ENCODE measurements at regions not wholly inside any gene's neighbourhood (a gene's known extent, or its start where the extent isn't known, plus 50 kb on each side); places are given as distances from the start of the nearest gene placed in this dataset.
"Not testable (repeated sequence)": the region's sequence is repeated elsewhere in the genome, so short reads cannot be mapped to it uniquely, and the experiment has no call there.

DNA sequence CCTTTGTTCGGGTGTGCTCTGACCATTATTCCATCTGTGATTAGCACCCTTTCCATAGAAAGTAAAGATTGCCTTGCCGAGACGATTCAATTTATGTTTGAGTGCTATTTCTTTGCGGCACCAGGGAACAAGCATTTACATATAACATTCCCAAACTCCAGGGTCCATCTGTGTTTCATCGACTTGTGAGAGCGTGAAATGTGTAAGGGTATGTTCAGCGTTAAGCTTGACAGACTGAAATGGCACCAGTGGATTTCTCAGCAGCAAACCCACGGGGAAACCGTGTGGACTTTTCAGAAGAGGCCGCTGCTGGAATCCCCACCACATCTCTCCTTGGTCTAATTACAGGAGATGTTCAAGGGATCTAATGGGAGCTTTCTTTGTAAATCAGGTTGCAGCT is 270.5 kb downstream of the TCERG1L start:
- DNase-seq, result no peak

DNA sequence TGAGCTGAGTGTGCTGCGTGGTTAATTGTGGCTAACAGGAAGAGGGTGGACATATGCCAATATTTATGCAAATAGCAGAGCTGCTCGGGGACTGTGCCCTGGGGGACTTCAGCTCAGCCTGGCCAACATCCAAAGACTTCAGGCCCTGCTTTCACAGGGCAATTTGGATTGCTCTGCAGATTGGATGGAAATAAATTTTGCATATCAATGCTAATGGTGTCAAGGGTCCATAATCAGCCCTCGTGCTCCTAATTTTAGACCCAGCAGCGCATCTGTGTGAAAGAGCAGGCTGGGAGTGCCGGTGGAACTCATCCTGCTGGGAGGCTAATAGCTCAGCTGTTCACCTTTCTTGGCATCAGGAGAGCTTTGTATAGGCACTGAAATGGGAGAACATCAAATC is 270.1 kb downstream of the TCERG1L start:
- DNase-seq, result no peak

DNA sequence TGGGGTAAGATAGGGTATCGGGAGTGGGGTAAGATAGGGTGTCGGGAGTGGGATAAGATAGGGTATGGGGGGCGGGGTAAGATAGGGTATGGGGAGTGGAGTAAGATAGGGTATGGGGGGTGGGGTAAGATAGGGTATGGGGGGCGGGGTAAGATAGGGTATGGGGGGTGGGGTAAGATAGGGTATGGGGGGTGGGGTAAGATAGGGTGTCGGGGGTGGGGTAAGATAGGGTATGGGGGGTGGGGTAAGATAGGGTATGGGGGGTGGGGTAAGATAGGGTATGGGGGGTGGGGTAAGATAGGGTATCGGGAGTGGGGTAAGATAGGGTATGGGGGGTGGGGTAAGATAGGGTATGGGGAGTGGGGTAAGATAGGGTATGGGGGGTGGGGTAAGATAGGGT is 269.5 kb downstream of the TCERG1L start:
- not testable (repeated sequence) for DNase-seq
